ENCODE measurements at regions not wholly inside any gene's neighbourhood (a gene's known extent, or its start where the extent isn't known, plus 50 kb on each side); places are given as distances from the start of the nearest gene placed in this dataset.
"Not testable (repeated sequence)": the region's sequence is repeated elsewhere in the genome, so short reads cannot be mapped to it uniquely, and the experiment has no call there.

DNA sequence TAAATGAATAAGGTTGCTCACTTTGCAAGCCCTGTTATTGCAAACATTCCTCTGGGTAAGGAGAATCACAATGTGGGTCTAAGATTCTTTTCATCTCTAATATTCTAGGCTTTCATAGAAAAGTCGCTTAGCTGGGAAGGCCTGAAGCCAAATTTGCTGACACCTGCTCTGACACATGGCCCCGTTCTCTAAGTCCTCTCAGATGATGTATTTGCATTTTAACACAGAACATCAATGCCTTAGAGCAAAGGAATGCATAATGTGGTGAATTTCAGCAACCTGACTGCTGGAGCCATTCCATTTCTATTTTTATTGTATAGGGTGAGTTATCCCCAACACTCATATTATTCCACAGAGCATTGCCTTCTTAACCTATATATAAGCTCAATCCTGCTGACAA, 682.1 kb upstream of the NRP1 start:
- no peak for DNase-seq (ENCODE audit: low read depth in 4 of 4, low spot score in 3 of 4)

DNA sequence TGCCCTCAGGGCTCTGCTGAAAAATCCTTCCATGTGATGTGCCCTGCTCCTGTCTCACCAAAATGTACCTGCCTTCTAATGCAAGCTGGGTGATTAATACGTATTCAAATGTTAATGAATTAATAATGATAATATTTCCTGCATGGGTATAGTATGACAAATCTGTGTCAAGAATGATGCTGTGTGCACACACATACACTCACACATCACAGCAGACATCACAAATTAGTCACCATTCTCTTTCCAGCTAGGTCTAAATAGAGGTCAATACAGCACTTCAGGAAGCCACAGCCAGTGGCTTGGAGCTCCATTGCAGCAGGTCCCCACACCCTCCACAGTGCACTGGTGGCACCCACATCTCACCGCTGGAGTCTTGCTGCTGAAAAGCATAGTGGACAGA, 681.2 kb upstream of the NRP1 start:
- DNase-seq (ENCODE audit: low read depth in 4 of 4, low spot score in 3 of 4): no peak

DNA sequence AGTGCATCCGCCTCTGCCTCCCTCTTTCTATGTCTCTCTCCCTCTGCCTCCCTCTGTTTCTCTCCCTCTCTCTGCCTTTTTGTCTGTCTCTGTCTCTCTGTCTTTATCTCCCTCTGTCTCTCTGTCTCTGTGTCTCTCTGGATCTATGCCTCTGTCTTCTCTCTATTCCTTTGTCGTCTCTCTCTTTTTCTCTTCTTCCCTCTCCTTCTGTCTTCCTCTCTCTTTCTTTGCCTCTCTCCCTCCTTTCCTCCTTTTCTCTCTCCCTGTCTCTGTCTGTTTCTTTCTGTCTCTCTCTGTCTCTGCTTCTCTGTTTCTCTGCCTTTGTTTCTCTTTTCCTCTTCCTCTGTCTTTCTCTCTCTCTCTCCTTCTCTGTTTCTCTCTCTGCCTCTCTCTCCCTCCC, 678.8 kb upstream of the NRP1 start:
- DNase-seq (ENCODE audit: low read depth in 4 of 4, low spot score in 3 of 4): no peak

DNA sequence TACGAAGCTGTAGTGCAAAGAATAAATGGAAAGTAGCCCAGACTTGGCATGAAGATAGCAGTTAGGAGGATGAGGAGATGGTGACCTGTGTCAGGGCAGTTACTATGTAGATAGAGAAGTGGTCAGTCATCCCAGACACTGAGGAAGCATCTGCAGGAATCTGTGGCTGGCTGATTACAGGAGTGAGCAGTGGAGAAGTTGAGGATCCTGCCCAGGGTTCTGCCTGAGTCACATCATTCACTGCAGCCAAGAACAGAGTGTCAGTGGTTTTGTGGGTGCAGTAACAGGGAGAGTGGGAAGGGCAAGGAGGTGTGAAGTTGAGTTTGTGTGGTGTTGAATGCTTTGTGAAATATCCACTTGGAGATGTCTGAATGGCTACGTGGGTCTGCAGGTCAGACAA, 676.4 kb upstream of the NRP1 start:
- DNase-seq (ENCODE audit: low read depth in 4 of 4, low spot score in 3 of 4): no peak

DNA sequence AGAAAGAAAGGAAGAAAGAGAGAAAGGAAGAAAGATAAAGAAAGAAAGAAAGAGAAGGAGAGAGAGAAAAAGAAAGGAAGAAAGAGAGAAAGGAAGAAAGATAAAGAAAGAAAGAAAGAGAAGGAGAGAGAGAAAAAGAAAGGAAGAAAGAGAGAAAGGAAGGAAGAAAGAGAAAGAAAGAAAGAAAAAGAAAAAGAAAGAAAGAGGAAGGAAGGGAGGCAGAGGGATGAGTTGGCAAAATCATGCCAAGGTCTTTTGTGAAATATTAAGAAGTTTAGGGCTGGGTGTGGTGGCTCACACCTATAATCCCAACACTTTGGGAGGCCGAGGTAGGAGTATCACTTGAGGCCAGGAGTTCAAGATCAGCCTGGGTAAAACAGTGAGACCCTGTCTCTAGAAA, 675.8 kb upstream of the NRP1 start:
- not testable (repeated sequence) for DNase-seq (ENCODE audit: low read depth in 4 of 4, low spot score in 3 of 4)

DNA sequence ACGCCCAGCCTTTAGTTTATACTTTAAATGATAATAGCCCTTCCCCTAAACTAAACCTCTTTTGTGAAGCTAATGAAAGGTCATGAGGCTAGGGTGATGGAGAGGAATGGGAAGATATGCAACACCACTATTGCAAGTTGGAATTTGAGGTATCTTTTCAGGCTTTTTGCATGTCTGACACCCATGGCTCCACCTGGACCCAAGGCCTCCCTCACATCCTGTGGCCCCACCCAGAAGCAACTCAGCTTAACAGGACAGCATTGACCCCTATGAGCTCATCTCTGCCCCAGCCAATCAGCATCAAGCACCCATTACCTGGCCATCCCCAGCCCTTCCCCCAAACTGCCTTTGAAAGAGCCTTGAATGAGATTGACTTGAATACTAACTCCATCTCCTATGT, 674.2 kb upstream of the NRP1 start:
- DNase-seq (ENCODE audit: low read depth in 4 of 4, low spot score in 3 of 4): no peak

DNA sequence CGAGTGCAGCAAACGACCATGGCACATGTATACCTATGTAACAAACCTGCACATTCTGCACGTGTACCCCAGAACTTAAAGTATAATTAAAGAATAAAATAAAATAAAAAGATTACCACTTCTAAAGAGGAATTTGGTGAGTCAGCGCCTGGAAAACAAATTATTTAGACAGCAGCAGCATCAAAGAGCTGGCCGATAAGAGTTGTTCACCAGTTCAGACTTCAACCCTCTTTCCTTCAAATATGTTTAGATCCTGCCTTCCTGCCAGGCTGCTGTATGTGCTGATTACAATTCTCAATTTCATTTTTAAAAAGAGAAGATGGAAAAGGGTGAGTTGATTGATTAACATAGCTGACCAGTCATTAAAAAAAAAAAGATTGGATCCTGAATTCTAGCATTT, 672.0 kb upstream of the NRP1 start:
- no peak for DNase-seq (ENCODE audit: low read depth in 4 of 4, low spot score in 3 of 4)

DNA sequence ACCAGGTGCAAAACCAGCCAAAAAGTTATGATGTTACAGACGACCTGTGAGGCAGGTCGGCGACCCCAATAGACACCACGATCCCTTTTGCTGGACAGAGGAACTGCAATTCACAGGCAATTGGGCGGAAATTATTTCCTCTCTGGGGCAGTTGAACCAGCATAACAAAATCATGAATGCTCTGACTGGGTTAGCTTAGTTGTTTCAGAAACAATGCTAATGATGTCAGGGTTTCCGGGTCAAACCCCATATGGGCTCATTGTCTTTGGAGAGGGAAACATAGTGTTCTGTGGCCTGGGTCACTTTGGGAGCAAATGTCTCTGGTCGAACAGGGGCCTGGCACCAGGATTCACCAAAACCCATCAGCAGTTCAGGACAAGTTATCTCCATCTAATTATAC, 669.1 kb upstream of the NRP1 start:
- DNase-seq (ENCODE audit: low read depth in 4 of 4, low spot score in 3 of 4): no peak

DNA sequence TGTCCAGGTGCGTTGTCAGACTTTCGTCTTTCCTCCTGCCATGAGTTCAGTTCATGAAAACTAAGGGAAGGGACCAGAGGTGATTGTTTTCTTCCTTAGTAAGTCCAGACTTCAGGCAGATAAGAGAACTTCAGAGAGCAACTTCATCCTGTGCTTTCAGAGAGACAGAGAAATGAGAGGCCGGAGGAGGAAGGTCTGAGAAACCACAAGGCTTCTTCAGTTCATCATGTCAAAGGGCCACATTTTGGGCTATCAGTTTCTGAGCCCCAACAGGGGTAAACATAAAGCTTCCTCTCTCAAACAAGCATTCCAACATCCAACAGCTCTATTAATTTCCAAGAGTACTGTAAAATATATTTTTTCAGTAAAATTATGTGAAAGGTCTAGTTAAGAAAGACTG, 668.4 kb upstream of the NRP1 start:
- no peak for DNase-seq (ENCODE audit: low read depth in 4 of 4, low spot score in 3 of 4)

DNA sequence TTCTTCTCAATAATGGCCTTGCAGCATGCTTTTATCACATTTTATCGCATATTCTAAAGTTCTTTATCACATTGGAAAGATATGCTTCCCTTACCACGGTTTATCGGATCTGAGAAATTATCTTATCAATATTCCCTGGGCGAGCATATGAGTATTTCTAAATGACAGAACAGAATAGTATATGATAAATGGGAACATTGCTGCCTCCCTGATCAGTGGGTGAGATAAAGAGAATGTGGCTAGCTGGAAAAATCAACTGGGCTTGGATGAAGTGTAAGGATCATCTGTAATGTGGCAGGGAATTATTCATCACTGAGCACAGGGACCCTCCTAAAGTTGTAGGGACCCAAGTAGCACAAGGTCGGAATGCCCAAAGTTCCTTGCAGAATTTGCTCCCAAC, 667.4 kb upstream of the NRP1 start:
- DNase-seq (ENCODE audit: low read depth in 4 of 4, low spot score in 3 of 4): no peak

DNA sequence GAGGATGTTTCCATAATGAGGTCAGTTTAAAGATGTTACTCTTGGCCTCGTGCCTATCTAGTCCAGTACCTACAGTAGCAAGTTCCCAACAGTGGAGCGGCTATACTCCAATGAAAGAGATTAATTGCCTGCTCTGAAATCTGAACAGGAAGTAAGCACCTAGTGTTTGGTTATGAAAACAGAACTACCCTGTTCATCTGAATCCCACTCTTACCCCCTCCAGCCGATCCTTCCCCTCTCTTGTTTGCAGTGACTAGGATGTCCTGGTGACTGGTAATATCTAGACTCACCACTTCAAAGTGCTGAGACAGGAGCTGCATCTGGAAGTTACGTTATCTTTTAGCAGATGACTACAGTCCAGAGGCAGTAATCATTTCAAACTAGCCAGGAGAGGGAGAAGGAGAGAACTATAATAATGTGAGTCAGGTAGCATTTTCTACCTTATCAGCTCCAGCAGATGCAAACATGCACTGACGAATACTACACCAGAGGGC, 666.7 kb upstream of the NRP1 start:
- no peak for DNase-seq (ENCODE audit: low read depth in 4 of 4, low spot score in 3 of 4)

DNA sequence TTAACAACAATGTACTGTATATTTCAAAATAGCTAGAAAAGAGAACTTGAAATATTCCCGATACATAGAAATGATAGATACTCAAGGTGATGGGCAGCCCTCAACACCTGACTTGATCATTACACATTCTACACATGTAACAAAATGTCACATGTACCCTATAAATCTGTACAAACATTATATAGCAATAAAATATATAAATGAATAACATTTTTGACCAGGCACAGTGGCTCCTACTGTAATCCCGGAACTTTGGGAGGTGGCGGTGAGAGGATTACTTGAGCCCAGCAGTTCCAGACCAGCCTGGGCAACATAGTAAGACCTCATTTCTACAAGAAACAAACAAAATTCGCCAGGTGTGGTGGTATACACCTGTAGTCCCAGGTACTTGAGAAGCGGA, 659.5 kb upstream of the NRP1 start:
- DNase-seq (ENCODE audit: low read depth in 4 of 4, low spot score in 3 of 4): no peak

DNA sequence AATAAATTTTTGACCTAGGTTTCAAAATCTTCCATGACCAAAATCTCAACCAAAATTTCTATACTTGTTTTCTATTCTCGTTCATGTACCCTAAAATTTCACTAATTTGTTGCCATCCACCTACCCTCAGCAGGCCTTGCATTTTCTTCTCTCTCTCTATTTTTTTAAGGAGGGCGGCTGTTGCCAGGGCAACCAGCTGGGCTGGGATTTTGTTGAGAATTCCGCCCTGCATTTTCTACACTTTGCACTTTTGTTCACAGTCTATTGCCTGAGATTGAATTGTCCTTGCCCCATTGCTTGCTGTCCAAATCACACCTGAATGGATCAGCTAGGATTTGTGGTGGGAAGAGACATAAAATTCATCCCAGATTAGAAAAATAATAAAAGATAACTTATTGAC, 657.5 kb upstream of the NRP1 start:
- DNase-seq (ENCODE audit: low read depth in 4 of 4, low spot score in 3 of 4): no peak

DNA sequence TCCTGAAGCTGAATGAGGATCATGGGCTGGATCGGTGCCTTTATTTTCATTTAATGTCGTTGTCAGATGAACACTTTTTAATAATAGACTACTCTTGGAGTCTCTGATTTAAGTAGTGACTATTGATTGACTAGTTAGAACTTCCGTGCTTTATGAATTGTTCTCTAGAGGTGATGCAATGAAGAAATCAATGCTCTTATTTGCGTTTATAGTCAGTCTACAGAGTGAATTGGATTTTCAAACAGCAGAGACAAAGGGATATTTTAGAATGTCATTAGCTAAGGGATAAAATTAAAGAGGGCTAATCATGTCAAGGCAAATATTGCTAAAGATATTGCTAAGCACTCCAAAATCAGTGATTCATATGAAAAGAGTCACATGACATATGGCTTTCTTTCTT, 652.0 kb upstream of the NRP1 start:
- DNase-seq (ENCODE audit: low read depth in 4 of 4, low spot score in 3 of 4): no peak

DNA sequence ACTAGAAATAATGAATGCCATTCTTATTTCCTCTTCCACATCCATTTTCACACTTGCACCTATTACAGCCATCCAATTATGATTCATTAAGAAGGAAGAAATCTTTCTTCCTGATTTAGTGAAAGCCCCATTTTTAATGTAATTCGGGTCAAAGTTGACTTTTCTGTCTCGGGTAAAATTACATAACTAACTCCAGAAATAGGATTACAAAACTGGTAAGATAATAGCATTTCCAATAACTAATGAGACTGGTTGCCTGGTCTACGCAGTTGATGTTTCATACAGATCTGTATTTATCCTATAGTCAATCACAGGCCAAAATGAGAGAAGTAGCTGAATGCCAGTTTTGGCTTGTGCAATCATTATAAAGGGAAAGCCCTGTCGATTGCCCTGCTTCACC, 651.5 kb upstream of the NRP1 start:
- DNase-seq (ENCODE audit: low read depth in 4 of 4, low spot score in 3 of 4): no peak

DNA sequence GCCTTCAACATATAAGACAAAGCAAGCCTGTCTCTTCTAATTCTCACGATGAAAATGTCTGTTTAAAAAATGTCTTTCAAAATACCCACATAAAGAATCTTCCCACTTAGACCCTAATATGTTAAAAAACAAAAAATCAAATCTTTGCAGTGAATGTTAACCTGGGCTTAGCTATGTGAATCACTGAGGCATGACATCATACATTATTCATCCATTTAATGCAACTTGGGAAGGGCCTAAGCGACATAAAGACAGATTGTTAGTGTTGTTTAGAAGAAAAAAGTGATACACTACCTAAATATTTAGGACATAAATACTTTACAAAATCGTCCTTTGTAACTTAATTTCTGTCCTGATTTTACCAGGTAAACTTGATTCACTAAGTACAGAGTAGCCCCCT, 648.5 kb upstream of the NRP1 start:
- DNase-seq (ENCODE audit: low read depth in 4 of 4, low spot score in 3 of 4): no peak

DNA sequence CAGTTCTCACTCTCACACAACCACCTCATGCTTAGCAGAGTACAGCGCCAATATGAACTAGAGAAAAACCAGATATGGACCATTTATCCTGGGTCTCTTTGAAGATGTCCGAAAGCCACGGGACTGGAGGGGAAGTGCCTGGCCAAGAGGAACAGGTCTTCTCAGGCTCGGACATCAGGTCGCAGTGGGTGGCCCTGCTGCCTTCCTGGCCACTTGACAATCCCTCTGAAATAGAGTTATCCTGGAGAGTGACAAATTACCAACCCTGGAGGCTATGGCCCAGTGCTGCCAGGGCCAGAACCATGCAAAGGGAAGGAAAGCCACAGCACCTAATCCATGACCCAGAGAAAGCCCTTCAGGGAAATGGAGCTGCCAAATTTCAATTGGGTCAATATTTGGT, 646.8 kb upstream of the NRP1 start:
- DNase-seq (ENCODE audit: low read depth in 4 of 4, low spot score in 3 of 4): no peak

DNA sequence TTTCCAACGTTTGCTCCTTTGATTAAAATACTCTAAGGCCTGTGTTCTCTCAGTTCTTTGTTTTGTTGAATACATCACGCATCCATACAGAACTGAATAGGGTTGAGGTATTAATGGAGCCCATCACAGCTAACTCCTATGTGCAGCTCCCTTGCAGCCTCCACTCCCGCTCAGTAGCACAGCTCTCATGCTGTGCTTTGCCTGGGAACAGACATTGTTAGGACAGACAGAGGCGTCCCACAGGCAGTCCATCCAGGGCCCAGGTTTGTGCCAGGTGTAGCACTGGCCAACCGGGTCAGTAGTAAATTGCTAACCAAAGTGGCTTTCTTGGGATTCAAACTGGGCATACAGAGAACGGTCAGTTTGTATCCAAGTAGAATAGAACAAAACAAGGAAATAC, 644.7 kb upstream of the NRP1 start:
- DNase-seq (ENCODE audit: low read depth in 4 of 4, low spot score in 3 of 4): no peak

DNA sequence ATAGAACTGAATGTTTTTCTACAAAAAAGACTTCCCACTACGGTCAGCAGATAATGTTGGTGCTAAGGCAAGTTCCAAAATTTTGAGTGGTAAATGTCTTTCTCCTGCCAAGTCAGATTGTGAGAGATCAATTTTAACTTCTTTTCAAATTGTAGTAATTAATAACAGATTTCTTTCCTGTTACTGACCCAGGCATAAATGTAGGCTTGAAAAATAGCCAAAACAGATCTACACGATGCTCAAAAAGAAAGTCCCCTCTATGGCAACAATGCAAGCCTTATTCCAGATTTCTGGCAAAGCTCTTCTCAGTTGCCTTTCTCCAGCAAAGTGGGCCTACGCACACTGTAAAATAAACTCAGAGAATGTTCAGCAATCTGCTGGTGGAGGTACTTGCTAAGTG, 641.0 kb upstream of the NRP1 start:
- DNase-seq (ENCODE audit: low read depth in 4 of 4, low spot score in 3 of 4): no peak

DNA sequence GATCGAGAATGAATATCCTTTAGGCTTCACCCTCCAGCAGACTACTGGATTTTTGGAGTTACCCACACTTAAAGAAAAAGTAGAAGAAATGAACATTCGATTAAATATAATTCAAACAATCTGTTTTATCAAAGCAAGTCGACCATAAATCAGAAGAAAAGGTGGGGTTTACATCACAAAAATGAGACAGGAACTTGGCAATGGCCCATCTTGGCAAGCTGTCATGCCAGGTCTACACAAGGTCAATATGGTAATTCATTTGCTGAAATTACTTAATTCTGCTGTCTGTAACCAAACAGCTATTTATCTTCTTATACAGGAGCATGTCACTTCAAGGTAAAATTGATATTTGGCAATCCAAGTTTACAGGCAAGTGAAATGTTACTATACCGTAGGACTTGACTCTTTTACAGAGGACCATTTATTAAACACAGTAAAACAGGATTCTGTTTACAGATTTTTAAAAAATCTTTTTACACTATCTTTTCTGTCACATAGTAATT, 640.6 kb upstream of the NRP1 start:
- no peak for DNase-seq (ENCODE audit: low read depth in 4 of 4, low spot score in 3 of 4)

DNA sequence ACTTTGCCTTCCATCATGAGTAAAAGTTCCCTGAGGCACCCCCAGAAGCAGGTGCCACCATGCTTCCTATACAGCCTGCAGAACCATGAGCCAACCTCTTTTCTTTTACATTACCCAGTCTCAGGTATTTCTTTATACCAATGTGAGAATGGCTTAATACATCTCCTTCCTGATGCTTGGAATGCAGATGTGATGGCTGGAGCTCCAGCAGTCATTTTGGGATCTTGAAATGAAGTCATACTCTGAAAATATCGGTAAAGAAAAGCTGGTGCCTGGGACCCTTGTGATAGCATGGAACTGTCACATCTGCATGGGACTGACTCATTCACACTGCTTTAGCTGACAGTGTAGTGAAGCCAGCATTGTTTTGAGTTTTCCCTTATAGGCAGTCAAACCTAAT, 634.5 kb upstream of the NRP1 start:
- no peak for DNase-seq (ENCODE audit: low read depth in 4 of 4, low spot score in 3 of 4)

DNA sequence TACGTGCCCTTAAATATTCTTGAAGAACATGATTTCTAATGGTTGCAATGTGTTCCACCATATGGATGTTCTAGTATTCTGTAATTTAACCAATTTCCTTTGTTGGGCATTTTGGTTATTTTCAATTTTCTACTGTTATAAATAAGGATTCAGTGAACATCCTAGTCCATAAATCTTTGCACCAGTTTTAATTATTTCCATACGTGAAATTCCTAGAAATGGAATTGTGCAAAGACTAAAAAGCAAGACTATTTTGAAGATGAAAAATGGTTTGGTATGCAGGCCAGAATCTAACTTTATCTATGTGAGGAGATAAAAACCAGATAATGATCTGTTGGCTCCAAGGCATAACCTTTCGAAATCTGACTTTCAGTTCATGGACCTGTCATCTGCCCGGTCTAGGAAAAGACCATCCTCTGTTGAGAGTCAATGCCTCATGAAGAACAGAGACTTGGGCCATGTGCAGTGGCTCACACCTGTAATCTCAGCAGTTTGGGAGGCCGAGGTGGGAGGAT, 633.2 kb upstream of the NRP1 start:
- DNase-seq (ENCODE audit: low read depth in 4 of 4, low spot score in 3 of 4): no peak

DNA sequence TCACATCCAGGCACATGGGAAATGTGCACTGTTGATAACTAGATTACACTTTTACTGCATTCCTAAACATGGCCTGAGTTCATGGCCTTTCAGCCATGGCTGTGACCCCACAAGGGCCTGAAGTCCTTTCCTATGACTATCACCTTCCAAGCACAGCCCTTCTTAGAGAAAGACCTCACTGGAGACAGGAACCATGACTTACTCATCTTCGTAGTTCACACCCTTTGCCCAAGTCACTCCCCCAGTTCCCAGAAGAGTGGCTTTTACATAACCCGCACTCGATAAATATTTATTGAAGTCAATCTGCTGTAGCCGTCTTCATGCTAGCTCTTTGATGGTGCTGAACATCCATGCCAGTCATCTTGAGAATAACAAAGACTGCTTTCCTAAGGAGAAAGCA, 632.5 kb upstream of the NRP1 start:
- no peak for DNase-seq (ENCODE audit: low read depth in 4 of 4, low spot score in 3 of 4)

Data from right renal pelvis (tissue), 4 donors.